Osteoblast (primary cell): ENCODE measurements at regions not wholly inside any gene's neighbourhood (a gene's known extent, or its start where the extent isn't known, plus 50 kb on each side); places are given as distances from the start of the nearest gene placed in this dataset.

ENCODE experiments used
- DNase-seq: peaks from one replicate; pipeline ENCODE4 v3.0.0; 2011; ENCODE audit warnings: low spot score, mixed read lengths; ENCODE audit not compliant: insufficient read length; ENCODE audit errors: missing footprints
- H2AFZ ChIP-seq: 2 replicates; pipeline ENCODE4 v1.6.0; 2011; ENCODE audit warnings: mild to moderate bottlenecking, low read length
- H3K27ac ChIP-seq: 2 replicates; pipeline ENCODE4 v1.5.1; 2011; ENCODE audit warnings: mild to moderate bottlenecking, low read depth, low read length, moderate library complexity
- H3K27me3 ChIP-seq: 2 replicates; pipeline ENCODE4 v1.6.0; 2012; ENCODE audit warnings: mild to moderate bottlenecking, control low read depth, inconsistent platforms, low read length, moderate library complexity; ENCODE audit not compliant: insufficient read depth
- H3K36me3 ChIP-seq: 2 replicates; pipeline ENCODE4 v1.5.1; 2011; ENCODE audit warnings: mild to moderate bottlenecking, low read length, control low read depth, moderate library complexity; ENCODE audit not compliant: insufficient read depth
- H3K4me1 ChIP-seq: 2 replicates; pipeline ENCODE4 v1.5.1; 2011; ENCODE audit warnings: mild to moderate bottlenecking, low read length, control low read depth, moderate library complexity; ENCODE audit not compliant: insufficient read depth
- H3K4me2 ChIP-seq: 2 replicates; pipeline ENCODE4 v1.6.0; 2011; ENCODE audit warnings: mild to moderate bottlenecking, low read length; ENCODE audit not compliant: insufficient read depth
- H3K4me3 ChIP-seq: fragments of 200-600 bp; sonication (generic); 3 replicates; pipeline ENCODE4 v1.5.1; 2012; ENCODE audit warnings: mild to moderate bottlenecking, low read length, inconsistent platforms; ENCODE audit not compliant: insufficient read depth
- H3K79me2 ChIP-seq: 2 replicates; pipeline ENCODE4 v1.6.0; 2012; ENCODE audit warnings: mild to moderate bottlenecking, low read length, control low read depth, inconsistent platforms; ENCODE audit not compliant: insufficient read depth
- H3K9me3 ChIP-seq: 2 replicates; pipeline ENCODE4 v1.5.1; 2011; ENCODE audit warnings: low read depth, low read length, control low read depth
- H4K20me1 ChIP-seq: 2 replicates; pipeline ENCODE4 v1.6.0; 2012; ENCODE audit warnings: mild to moderate bottlenecking, low read length, control low read depth; ENCODE audit not compliant: insufficient read depth
- CTCF ChIP-seq: IDR thresholded peaks from 2 replicates; pipeline ENCODE4 v1.5.1; 2011; ENCODE audit warnings: mild to moderate bottlenecking, low read depth, low read length, moderate library complexity; ENCODE audit errors: extremely low read depth

GRCh38 chr1:191624044-191624443, 534.2 kb upstream of the RGS18 start:
- H2AFZ ChIP-seq = no peak overlapping the region
- no peaks in the 10 kb centered on the region for H3K27me3 ChIP-seq
- no peaks in the 10 kb centered on the region for H4K20me1 ChIP-seq
- H3K27ac ChIP-seq = no peak overlapping the region
- TF ChIP-seq CTCF = no peak
- no peak overlapping the region for H3K4me3 ChIP-seq
- no peaks in the 10 kb centered on the region for H3K79me2 ChIP-seq
- no peaks in the 10 kb centered on the region for H3K36me3 ChIP-seq
- H3K4me1 ChIP-seq = no peaks in the 10 kb centered on the region
- H3K4me2 ChIP-seq = no peak overlapping the region
- no peaks in the 10 kb centered on the region for H3K9me3 ChIP-seq
- DNase-seq = no peak

- no peak overlapping the region for H2AFZ ChIP-seq
Observed at GRCh38 chr1:191629836-191630235, 528.4 kb upstream of the RGS18 start.

GRCh38 chr1:191634801-191635508, 523.3 kb upstream of the RGS18 start:
- H3K4me1 ChIP-seq = no peaks in the 10 kb centered on the region
- H4K20me1 ChIP-seq = no peaks in the 10 kb centered on the region
- H3K79me2 ChIP-seq = no peaks in the 10 kb centered on the region
- H3K27me3 ChIP-seq = no peaks in the 10 kb centered on the region
- H3K4me2 ChIP-seq = no peak overlapping the region
- H3K9me3 ChIP-seq = no peaks in the 10 kb centered on the region
- no peak overlapping the region for H3K27ac ChIP-seq
- DNase-seq = no peak
- H3K36me3 ChIP-seq = no peaks in the 10 kb centered on the region
- H2AFZ ChIP-seq = no peak overlapping the region
- TF ChIP-seq CTCF = no peak
- H3K4me3 ChIP-seq = no peak overlapping the region

More at GRCh38 chr1:191629836-191630235, 528.4 kb upstream of the RGS18 start:
- no peak for TF ChIP-seq CTCF
- no peaks in the 10 kb centered on the region for H3K4me1 ChIP-seq
- H3K36me3 ChIP-seq = no peaks in the 10 kb centered on the region
- no peak overlapping the region for H3K27ac ChIP-seq
- H3K4me3 ChIP-seq = no peak overlapping the region
- H3K27me3 ChIP-seq = no peaks in the 10 kb centered on the region
- no peak for DNase-seq
- no peaks in the 10 kb centered on the region for H3K79me2 ChIP-seq
- no peaks in the 10 kb centered on the region for H4K20me1 ChIP-seq
- H3K9me3 ChIP-seq = no peaks in the 10 kb centered on the region
- no peak overlapping the region for H3K4me2 ChIP-seq

- no peak for TF ChIP-seq CTCF
- Histone ChIP-seq H3K4me1 (no peaks in the 10 kb centered on the region), H3K27ac (no peak overlapping the region), H3K4me2 (no peak overlapping the region), H2AFZ (no peak overlapping the region), H4K20me1 (no peaks in the 10 kb centered on the region), H3K79me2 (no peaks in the 10 kb centered on the region), H3K36me3 (no peaks in the 10 kb centered on the region), H3K4me3 (no peak overlapping the region), H3K9me3 (no peaks in the 10 kb centered on the region), H3K27me3 (no peaks in the 10 kb centered on the region)
- DNase-seq = no peak
Observed at GRCh38 chr1:191636345-191636744, 521.9 kb upstream of the RGS18 start.
